Activated naive CD4-positive, alpha-beta T cell treated with anti-CD3 and anti-CD28 coated beads, Interleukin-2, amount 50 U/mL, for 72 hours (primary cell): ENCODE measurements at regions not wholly inside any gene's neighbourhood (a gene's known extent, or its start where the extent isn't known, plus 50 kb on each side); places are given as distances from the start of the nearest gene placed in this dataset.

Experiments
- ATAC-seq, 2 donors: fragments of 150-1000 bp; cut with Tn5 transposase; 2 replicates each; pipeline ENCODE4 v1.10.0; 2021; ENCODE audit warnings: mild to moderate bottlenecking in 2 of 2, moderate library complexity in 2 of 2
- DNase-seq, 2 donors: peaks; one replicate each; pipeline ENCODE4 v3.0.0; 2021 to 2022; ENCODE audit warnings: low spot score in 2 of 2
- H3K27ac Mint-ChIP-seq, 2 donors: one replicate each; pipeline ENCODE4 v1.8.0; 2022; ENCODE audit warnings: mild to moderate bottlenecking in 2 of 2, mixed read lengths in 2 of 2
- H3K36me3 Mint-ChIP-seq, 2 donors: one replicate each; pipeline ENCODE4 v1.8.0; 2022; ENCODE audit warnings: mixed read lengths in 2 of 2
- H3K9me3 Mint-ChIP-seq, 2 donors: one replicate each; pipeline ENCODE4 v1.8.0; 2022; ENCODE audit warnings: mixed read lengths in 2 of 2

DNA sequence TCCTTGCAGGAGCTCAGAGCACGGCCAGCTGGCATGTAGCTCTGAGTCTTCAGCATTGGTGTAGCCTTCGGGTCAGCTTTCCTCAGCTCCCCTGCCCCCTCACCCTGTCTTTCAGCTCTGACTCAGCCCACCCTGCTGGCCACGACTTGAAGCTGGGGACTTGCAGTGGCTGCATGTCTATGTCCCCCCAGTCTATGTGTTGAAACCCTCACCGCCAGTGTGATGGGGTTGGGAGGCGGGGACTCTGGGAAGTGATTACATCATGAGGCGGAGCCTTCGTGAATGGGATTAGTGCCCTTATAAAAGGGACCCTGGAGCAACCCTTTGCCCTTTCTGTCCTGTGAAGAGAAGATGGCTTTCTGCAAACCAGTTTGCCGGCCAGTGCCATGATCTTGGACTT lies 111.1 kb downstream of the CTTN start:
- Mint-ChIP-seq H3K36me3 (peaks cover 22 to 25% of the 10 kb centered on the region in 2 donors), H3K27ac (no peak overlapping the region)
- no peak for ATAC-seq

DNA sequence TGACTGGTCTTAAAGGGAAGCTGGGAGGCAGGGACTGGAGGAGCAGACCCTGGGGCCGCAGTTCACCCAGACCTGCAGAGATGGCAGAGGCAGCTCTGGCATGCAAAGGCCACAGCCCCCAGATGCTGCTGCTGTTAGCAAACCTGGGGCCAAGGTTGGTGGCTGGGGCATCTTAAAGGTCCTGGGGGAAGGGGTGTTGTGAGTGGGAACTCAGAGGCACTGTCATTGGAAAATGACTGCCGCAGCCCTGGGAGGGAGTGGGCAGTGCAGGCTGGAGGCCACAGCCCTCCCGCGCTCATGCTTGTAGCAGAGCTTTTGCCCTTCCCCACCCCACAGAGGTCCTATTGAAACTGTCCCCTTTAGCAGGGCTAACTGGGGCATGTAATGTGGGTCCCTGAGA lies 111.8 kb downstream of the CTTN start:
- ATAC-seq (no peak), DNase-seq (no peak)
- Mint-ChIP-seq H3K9me3 (peaks cover 27% of the 10 kb centered on the region in 2 donors), H3K36me3 (peaks cover 22 to 25% of the 10 kb centered on the region in 2 donors), H3K27ac (no peak overlapping the region)

More for the DNA sequence above, 111.1 kb downstream of the CTTN start:
- peaks cover 23 to 27% of the 10 kb centered on the region in 2 donors for H3K9me3 Mint-ChIP-seq
- no peak for DNase-seq

DNA sequence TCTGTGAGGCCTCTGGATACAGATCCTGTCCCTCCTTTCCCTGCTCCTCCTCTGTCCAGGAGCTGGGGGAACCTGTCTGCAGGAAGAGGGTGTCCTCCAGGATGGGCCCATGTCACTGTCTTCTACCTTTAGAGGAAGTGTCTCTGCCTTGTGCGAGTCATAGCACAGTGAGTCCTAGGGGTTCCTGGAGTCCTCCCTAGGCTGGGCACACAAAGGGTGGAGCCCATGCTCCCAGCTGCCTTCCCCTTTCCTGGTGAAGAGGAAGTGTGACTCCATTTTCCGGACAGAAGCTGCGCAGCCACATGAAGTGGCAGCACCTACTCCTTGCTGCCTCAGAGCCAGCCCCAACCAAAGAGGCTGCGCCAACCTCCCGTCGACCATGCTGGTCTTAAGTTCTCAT lies 112.2 kb downstream of the CTTN start:
- no peak for DNase-seq
- H3K9me3 Mint-ChIP-seq: peaks cover 27% of the 10 kb centered on the region in 2 donors
- no peak overlapping the region for H3K27ac Mint-ChIP-seq
- peaks cover 22 to 25% of the 10 kb centered on the region in 2 donors for H3K36me3 Mint-ChIP-seq
- ATAC-seq: no peak

DNA sequence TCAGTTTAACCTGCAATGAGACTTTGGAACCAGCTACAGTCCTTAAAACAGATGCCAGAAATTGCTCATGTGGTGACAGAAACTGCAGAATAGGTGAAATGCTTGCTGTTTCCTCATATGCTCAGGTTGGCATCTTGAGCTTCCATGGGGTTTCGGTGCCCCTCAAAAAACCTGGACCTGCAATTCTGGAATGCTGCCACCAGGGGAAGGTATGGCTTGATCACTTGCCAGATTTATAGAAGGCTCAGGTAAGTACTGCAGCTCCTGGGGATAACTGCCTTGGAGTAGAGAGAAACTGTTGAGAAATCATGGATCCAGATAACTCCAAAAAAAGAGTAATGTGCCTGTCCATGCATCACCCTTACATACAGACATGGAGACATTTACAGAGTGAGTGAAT lies 113.0 kb downstream of the CTTN start:
- Mint-ChIP-seq H3K9me3 (peaks cover 27% of the 10 kb centered on the region in 2 donors), H3K27ac (no peak overlapping the region), H3K36me3 (peaks cover 22 to 25% of the 10 kb centered on the region in 2 donors)
- ATAC-seq (no peak), DNase-seq (no peak)

DNA sequence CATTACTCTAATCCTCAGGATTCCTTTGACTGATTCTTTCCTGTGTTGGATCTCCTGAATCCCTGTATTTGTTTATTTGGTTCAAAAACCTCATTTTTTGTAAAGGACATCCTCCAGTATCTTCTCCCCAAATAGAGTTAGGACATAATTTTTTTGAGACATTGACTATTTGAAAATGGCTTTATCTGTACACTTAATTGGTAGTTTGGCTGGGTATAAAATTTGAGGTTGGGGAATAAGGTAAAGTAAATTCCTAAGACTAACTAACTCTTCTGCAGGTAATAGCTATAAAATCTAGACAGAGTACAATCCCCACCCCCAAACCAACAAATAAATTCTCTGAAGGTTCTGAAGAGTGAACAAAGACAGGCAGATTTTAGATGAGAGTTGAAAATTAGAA lies 114.4 kb downstream of the CTTN start:
- ATAC-seq (no peak), DNase-seq (no peak)
- H3K9me3 Mint-ChIP-seq: peaks cover 27% of the 10 kb centered on the region in 2 donors
- no peak overlapping the region for H3K27ac Mint-ChIP-seq
- H3K36me3 Mint-ChIP-seq: peaks cover 22 to 25% of the 10 kb centered on the region in 2 donors

DNA sequence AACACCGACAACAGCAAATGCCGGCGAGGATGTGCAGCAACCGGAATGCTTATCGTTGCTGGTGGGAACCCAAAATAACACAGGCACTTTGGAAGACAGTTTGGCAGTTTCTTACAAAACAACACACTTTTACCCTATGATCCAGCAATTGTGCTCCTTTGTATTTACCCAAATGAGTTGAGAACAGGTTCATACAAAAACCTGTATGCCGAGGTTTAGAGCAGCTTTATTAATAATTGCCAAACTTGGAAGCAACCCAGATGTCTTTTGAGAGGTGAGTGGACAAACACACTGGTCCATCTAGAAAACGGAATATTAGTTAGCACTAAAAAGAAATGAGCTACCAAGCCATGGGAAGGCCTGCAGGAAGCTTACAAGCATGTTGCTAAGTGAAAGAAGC lies 118.9 kb downstream of the CTTN start:
- DNase-seq (no peak), ATAC-seq (no peak)
- Mint-ChIP-seq H3K9me3 (peaks cover 20 to 26% of the 10 kb centered on the region in 2 donors), H3K27ac (no peak overlapping the region), H3K36me3 (peaks cover 15 to 16% of the 10 kb centered on the region in 2 donors)

DNA sequence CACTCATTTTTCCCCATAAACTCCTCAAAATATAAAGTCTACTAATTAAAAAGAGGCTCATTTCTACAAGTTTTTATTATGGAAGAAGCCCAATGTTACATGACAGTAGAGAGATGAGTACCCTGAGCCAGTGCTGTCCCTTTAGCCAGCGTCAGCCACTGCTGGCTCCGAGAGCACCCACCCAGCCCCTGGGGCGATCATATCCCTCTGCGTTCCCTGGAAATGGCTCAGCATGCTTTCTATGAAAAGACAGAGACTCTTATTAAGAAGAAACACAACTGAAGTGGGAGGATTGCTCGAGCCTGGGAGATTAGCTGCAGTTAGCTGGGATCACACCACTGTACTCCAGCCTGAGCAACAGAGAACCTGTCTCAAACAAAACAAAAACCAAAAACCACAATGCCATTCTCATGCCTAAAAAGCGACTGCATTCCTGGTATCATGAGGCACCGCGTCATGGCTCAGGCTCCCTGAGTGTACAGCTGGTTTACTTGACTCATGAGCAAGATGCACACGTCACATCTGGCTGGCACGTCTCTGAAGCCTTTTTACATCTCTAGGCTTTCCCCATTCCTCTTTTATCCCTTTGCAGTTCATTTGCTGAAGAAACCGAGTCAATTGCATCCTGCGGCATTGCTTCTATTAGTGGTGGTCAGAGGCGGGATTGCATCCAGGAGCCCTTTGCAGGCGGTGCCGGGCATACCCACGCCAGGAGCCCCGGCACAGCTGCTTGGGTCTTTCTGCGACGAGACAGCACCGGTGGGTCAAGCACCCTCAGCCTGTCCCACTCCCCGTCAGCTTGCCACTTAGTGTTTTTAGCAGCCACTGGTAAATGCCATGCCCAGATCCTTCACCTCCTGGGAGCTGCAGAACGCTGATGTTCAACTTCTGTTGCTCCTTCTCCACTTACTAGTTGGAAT lies 119.9 kb downstream of the CTTN start:
- no peak for DNase-seq
- Mint-ChIP-seq H3K27ac (no peak overlapping the region), H3K36me3 (peaks cover 5 to 6% of the 10 kb centered on the region in 2 donors), H3K9me3 (peaks cover 9 to 16% of the 10 kb centered on the region in 2 donors)
- no peak for ATAC-seq

DNA sequence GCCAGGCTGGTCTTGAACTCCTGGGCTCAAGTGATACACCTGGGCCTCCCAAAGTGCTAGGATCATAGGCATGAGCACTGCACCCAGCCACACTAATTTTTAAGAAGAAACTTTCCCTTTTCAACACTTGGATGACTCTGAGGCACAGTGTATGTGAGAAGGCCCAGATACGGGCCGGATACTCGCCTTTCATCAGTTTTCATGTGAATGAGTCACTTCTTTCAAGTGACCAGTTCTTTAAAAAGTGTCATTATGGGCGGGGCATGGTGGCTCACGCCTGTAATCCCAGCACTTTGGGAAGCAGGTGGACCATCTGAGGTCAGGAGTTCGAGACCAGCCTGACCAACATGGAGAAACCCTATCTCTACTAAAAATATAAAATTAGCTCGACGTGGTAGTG lies 120.8 kb downstream of the CTTN start:
- Mint-ChIP-seq H3K9me3 (peaks cover 4 to 7% of the 10 kb centered on the region in 2 donors), H3K27ac (no peak overlapping the region), H3K36me3 (no peaks in the 10 kb centered on the region)
- ATAC-seq (no peak), DNase-seq (no peak)

DNA sequence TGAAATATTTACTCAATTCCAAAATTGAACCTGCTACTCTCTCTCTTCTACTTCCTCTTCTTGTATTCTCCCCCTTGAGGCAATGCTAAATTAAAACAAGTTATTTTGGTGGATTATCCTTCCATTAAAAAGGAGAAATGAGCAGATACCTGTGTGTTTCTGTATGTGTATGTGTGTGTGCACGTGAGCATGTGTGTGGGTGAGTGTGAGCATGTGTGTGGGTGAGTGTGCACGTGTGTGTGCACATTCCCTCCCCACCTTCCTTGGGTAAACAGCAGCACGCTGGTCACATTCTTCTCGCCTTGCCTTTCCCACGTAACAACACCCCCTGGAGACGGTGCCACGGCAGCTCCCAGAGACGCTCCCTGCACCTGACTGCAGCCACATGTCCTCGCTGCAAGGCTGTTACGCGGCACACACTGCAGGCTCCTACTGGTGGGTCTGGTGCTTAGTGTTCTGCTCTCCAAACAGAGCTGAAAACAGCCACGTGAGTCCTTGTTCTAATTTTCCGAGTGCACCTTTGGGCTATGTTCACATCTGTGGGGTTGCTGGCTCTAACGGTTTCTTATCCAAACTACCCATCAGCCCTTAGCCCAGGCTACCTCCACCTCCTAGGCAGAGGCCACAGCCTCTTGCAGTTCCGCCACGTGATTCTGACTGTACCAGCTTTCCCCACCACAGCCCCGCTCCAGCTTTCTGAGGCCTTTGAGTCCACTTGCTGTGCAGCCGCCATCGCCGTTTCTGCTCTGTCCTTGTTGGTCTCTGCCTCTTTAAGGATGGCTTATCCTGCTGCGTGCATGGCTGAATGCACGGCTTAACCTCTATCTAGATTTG lies 123.4 kb downstream of the CTTN start:
- no peak for DNase-seq
- no peak for ATAC-seq
- Mint-ChIP-seq H3K36me3 (no peaks in the 10 kb centered on the region), H3K27ac (no peak overlapping the region), H3K9me3 (no peaks in the 10 kb centered on the region)

DNA sequence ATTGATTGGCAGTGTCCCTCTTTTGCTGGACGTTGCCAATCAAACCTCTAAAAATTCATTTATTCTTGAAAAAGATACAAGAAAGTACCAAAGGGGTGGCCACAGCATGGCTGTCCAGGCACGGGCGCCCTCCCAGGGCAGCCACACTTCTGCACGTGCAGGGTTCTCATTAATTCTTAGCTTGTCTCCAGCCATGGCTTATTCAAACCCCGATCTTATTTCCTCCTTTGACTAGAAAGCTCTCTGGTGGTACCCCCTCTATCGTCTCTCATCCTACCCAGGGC lies 123.9 kb downstream of the CTTN start:
- H3K36me3 Mint-ChIP-seq: no peaks in the 10 kb centered on the region
- no peak for DNase-seq
- no peak for ATAC-seq
- no peak overlapping the region for H3K27ac Mint-ChIP-seq
- H3K9me3 Mint-ChIP-seq: no peaks in the 10 kb centered on the region

DNA sequence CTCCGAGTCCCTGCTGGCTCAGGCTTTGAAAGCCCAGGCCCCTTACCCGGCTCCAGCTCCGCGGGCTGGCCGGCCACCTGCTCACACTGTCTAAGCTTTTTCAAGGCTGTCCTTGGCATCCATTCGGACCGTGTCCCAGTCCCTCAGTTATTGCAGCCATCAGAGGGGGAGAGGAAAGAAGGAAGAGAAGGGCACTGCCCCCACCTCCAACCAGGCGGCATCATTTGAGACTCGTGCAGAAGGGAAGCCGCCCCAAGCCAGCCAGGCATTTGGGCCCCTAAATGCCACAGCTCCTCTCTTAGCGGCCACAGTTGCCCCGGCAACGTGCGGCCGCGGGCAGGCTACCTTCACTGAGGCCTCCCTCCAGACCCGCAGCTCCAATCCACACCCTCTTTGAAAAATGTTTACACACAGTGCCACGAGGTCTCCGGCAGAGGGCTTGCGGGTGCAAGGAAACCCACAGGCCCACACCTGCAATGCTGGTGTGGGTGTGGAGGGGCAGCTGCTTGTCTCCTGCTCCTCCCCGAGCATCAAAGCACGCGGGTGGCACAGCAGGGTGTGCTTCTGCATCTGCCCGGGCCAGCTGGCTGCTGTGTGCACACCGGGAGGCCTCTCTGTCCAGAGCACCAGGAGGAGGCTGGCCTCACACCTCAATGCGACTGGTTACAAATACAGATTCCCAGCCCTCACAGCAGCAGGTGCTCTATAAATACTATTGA lies 124.4 kb downstream of the CTTN start:
- no peak for ATAC-seq
- no peak overlapping the region for H3K27ac Mint-ChIP-seq
- no peaks in the 10 kb centered on the region for H3K9me3 Mint-ChIP-seq
- DNase-seq: no peak
- H3K36me3 Mint-ChIP-seq: no peaks in the 10 kb centered on the region

DNA sequence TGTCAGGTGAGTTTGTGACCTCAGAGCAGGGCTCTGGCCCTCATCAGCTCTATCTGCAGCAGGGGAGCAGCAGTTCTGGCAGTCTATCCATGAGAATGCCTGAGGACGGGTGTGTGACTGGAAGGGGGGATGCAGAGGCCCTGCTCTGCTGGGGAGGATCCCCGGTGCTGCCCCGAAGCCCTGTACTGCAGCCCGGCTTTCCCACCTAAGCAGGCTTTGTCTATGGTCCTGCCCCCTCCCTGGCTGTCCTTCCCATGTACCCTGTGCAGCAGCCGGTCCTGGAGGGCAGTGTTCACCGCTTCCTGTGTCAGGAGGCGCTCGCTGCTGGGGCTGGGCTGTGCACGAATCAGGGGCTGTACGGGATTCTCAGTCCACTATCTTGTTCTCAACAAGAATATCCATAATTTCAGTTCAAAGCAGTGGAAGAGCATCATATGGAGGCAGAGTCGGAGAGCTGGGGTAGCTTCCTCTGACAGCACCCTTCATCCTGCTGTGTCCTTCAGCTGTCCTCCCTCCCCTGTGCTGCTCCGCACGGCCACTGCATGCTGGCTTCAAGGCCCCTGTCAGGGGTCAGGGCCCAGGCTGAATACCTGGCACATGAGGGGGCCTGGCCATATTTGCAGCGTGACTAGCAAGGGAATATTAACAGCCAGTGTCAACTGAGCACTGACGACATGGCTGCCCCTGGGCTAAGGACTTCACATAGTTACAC lies 125.2 kb downstream of the CTTN start:
- no peaks in the 10 kb centered on the region for H3K9me3 Mint-ChIP-seq
- ATAC-seq (no peak), DNase-seq (no peak)
- no peaks in the 10 kb centered on the region for H3K36me3 Mint-ChIP-seq
- no peak overlapping the region for H3K27ac Mint-ChIP-seq

DNA sequence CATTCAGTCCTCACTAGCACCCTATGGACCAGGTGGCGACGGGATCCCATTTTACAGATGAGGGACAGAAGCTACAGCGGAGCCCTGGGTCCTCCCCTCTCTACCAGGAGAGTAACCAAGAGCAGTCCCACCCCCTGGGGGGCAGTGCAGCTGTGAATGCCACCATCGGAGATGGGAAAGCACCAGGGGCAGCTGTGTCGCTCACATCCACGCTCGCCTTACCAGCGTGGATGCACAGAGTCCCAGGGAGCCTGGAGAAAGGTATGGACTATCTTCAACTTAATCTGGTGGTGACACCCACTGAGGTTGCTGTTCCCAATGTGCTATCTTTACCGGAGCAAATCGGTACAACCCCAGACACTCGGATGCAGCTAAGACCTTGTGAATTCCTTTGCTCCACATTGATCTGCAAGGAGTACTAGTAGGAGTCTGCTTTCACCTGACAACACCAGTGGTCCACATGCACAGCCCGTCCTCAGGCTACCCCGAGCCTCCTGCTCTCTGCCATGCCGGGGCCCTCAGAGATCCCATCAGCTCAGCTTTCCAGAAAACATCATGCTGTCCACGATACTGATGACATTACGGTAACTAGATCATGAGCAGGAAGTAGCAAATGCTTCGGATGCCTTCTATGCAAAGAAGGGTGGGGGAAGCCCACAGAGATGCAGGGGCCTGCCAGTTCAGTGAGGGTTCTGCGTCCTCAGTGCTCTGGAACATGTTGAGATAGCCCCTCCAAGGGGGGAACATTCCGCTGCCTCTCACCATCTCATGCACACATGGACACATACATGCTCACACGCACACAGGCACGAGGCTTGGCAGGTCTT lies 126.0 kb downstream of the CTTN start:
- Mint-ChIP-seq H3K9me3 (no peaks in the 10 kb centered on the region), H3K27ac (no peak overlapping the region), H3K36me3 (no peaks in the 10 kb centered on the region)
- DNase-seq (no peak), ATAC-seq (no peak)

DNA sequence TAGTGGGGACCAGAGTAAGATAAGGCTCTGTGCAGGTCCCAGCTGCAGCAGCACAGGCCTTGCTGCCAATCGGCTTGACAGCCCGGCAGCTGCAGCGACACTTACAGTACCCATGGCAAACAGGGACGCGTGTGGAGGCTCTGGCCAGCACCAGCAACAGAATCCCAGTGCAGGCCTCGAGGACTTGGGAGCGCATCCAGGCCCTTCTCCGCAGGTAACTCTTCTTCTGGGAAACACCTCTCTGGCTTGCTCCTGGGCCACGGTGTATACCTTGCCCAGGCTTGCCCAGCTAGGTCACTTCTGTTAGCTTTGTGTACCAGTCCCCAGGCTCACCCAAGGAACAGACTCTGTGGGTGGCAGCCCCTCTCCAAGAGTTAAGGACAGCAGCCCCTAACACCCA lies 126.7 kb downstream of the CTTN start:
- ATAC-seq: no peak
- H3K36me3 Mint-ChIP-seq: no peaks in the 10 kb centered on the region

DNA sequence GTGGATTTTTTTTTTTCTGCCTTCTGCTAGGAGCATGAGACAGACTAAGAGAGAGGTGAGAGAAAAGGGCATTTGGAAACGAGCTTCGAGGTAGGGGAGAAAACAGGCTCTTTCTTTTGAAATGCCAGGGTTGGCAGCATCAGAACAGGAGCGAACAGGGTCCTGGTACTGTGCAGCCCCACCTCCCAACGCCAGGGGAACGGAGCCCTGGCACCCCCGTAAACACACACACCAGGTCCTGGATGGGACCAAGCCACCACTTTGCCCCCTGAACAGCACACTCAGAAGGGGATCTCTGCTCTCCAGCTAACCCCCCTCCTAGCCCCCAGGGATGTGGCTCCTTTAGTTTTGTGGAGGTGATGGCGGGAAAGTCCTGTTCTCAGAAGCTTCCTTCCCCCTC lies 127.1 kb downstream of the CTTN start:
- H3K27ac Mint-ChIP-seq: no peak overlapping the region
- no peak for ATAC-seq
- DNase-seq: no peak
- no peaks in the 10 kb centered on the region for H3K36me3 Mint-ChIP-seq
- H3K9me3 Mint-ChIP-seq: no peaks in the 10 kb centered on the region

More for the DNA sequence above, 126.7 kb downstream of the CTTN start:
- H3K9me3 Mint-ChIP-seq: no peaks in the 10 kb centered on the region
- H3K27ac Mint-ChIP-seq: no peak overlapping the region
- DNase-seq: no peak
